Gastroesophageal sphincter (tissue), 4 donors: ENCODE measurements at regions not wholly inside any gene's neighbourhood (a gene's known extent, or its start where the extent isn't known, plus 50 kb on each side); places are given as distances from the start of the nearest gene placed in this dataset.
"Not testable (repeated sequence)": the region's sequence is repeated elsewhere in the genome, so short reads cannot be mapped to it uniquely, and the experiment has no call there.

Experiments
- ATAC-seq: fragments of 150-250 bp; one replicate; pipeline ENCODE4 v1.9.1; 2016; ENCODE audit warnings: mild to moderate bottlenecking, moderate library complexity
- H3K27ac ChIP-seq, 4 donors: fragments of 200-600 bp; sonication (generic) in 3 of 4; 1 replicate in 3 of 4; 2 replicates in 1 of 4; pipeline ENCODE4 v1.5.1; 2016 to 2019
- H3K27me3 ChIP-seq: fragments of 200-600 bp; sonication (generic); one replicate; pipeline ENCODE4 v1.5.1; 2019
- H3K36me3 ChIP-seq, 2 donors: fragments of 200-600 bp; sonication (generic); one replicate each; pipeline ENCODE4 v1.5.1; 2019; ENCODE audit warnings: control low read depth in 1 of 2
- H3K4me1 ChIP-seq, 3 donors: fragments of 200-600 bp; sonication (generic); 1 replicate in 2 of 3; 2 replicates in 1 of 3; pipeline ENCODE4 v1.5.1; 2016 to 2019; ENCODE audit warnings: control low read depth in 2 of 3
- H3K4me3 ChIP-seq, 2 donors: fragments of 200-600 bp; sonication (generic); one replicate each; pipeline ENCODE4 v1.5.1; 2019; ENCODE audit warnings: mild to moderate bottlenecking in 1 of 2, moderate library complexity in 1 of 2
- H3K9me3 ChIP-seq, 3 donors: fragments of 200-600 bp; sonication (generic); one replicate each; pipeline ENCODE4 v1.5.1; 2017 to 2019; ENCODE audit warnings: control low read depth in 2 of 3
- EP300 ChIP-seq: sonication (generic); formaldehyde crosslinking; IDR thresholded peaks from one replicate; pipeline ENCODE4 v1.6.1; 2017; ENCODE audit warnings: antibody characterized with exemption, mild to moderate bottlenecking
- POLR2A ChIP-seq, 2 donors: fragments of 450-650 bp; IDR thresholded peaks; one replicate each; pipeline ENCODE4 v1.6.1; 2017; ENCODE audit warnings: antibody characterized with exemption in 2 of 2, mild to moderate bottlenecking in 2 of 2, moderate library complexity in 1 of 2
- POLR2AphosphoS5 ChIP-seq: sonication (generic); formaldehyde crosslinking; IDR thresholded peaks from one replicate; pipeline ENCODE4 v1.6.1; 2017; ENCODE audit warnings: antibody characterized with exemption
- WGBS, 2 donors: methylation state at CpG; one replicate each; pipeline ENCODE4 v1.1.5; 2018; ENCODE audit warnings: low coverage in 1 of 2; 5-methylcytosine and 5-hydroxymethylcytosine counted together
- TF ChIP-seq, protein P1 (sequence below), 4 experiments: fragments of 200-600 bp in 2 of 4; fragments of 450-650 bp in 2 of 4; sonication (generic) in 1 of 4; IDR thresholded peaks; one replicate each; pipeline ENCODE4 v1.5.1; 2017 to 2019; ENCODE audit warnings: antibody characterized with exemption in 4 of 4, mild to moderate bottlenecking in 2 of 4, moderate library complexity in 2 of 4

GRCh38 chr1:204788470-204788869 is 82.2 kb upstream of the NFASC start:
- no peak for ATAC-seq
- no peaks in the 10 kb centered on the region for H3K4me1 ChIP-seq
- H3K27me3 ChIP-seq = peaks cover 30% of the 10 kb centered on the region
- H3K27ac ChIP-seq = no peak overlapping the region
- no peaks in the 10 kb centered on the region for H3K36me3 ChIP-seq
- no peak overlapping the region for H3K4me3 ChIP-seq
- TF ChIP-seq, protein P1, sequence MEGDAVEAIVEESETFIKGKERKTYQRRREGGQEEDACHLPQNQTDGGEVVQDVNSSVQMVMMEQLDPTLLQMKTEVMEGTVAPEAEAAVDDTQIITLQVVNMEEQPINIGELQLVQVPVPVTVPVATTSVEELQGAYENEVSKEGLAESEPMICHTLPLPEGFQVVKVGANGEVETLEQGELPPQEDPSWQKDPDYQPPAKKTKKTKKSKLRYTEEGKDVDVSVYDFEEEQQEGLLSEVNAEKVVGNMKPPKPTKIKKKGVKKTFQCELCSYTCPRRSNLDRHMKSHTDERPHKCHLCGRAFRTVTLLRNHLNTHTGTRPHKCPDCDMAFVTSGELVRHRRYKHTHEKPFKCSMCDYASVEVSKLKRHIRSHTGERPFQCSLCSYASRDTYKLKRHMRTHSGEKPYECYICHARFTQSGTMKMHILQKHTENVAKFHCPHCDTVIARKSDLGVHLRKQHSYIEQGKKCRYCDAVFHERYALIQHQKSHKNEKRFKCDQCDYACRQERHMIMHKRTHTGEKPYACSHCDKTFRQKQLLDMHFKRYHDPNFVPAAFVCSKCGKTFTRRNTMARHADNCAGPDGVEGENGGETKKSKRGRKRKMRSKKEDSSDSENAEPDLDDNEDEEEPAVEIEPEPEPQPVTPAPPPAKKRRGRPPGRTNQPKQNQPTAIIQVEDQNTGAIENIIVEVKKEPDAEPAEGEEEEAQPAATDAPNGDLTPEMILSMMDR (IDR thresholded peaks at IDR 0.05) = no peak
- no peak for TF ChIP-seq POLR2AphosphoS5
- no peak for TF ChIP-seq EP300
- TF ChIP-seq POLR2A (IDR thresholded peaks at IDR 0.05) = no peak
- no peaks in the 10 kb centered on the region for H3K9me3 ChIP-seq

- Histone ChIP-seq H3K4me1 (no peaks in the 10 kb centered on the region), H3K9me3 (no peaks in the 10 kb centered on the region), H3K4me3 (no peak overlapping the region), H3K36me3 (no peaks in the 10 kb centered on the region), H3K27ac (no peak overlapping the region), H3K27me3 (peaks cover 30% of the 10 kb centered on the region)
- TF ChIP-seq POLR2AphosphoS5 (no peak), POLR2A (IDR thresholded peaks at IDR 0.05) (no peak)
- TF ChIP-seq, protein P1 (IDR thresholded peaks at IDR 0.05) = peak; percentile 41 to 84 (median 64)
- peak; percentile 60 for ATAC-seq
- 8 to 31% methylated on average over 9 to 12 of the region's 15 CpGs for WGBS, 2 donors
These were observed 79.0 kb upstream of the NFASC start for GRCh38 chr1:204791453-204792353.

DNA sequence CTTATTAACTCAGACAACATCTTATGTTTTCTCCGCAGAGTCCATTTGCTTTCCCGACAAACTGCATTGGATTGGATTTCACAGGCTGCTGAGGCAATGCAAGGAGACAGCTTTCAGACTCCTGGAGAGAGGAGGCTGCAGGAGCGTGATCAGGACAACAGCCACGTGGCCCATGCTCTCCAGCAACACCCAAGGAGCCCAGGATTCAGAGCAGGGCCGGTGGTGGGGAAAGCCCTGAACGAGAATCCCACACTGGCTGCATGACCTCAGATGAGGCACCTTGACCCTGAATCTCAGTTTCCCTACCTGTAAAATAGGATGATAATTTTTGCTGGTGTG is 78.3 kb upstream of the NFASC start:
- peaks cover 26% of the 10 kb centered on the region for H3K27me3 ChIP-seq
- TF ChIP-seq, protein P1 (IDR thresholded peaks at IDR 0.05) = no peak
- TF ChIP-seq EP300 (no peak), POLR2A (IDR thresholded peaks at IDR 0.05) (no peak), POLR2AphosphoS5 (no peak)
- H3K4me3 ChIP-seq = no peak overlapping the region
- H3K36me3 ChIP-seq = no peaks in the 10 kb centered on the region
- no peaks in the 10 kb centered on the region for H3K9me3 ChIP-seq
- no peak for ATAC-seq
- H3K27ac ChIP-seq = no peak overlapping the region
- no peaks in the 10 kb centered on the region for H3K4me1 ChIP-seq
- WGBS, 2 donors = 45% methylated on average over 6 of the region's 6 CpGs; no CpG with 5 or more reads in 1 of the 2 donors

GRCh38 chr1:204793259-204793914 is 77.3 kb upstream of the NFASC start:
- Histone ChIP-seq H3K27ac (no peak overlapping the region), H3K27me3 (peaks cover 18% of the 10 kb centered on the region), H3K4me1 (no peaks in the 10 kb centered on the region), H3K9me3 (no peaks in the 10 kb centered on the region), H3K36me3 (no peaks in the 10 kb centered on the region), H3K4me3 (no peak overlapping the region)
- WGBS, 2 donors = 74 to 92% methylated on average over 5 to 7 of the region's 7 CpGs
- ATAC-seq = no peak
- TF ChIP-seq POLR2A (IDR thresholded peaks at IDR 0.05) = no peak
- no peak for TF ChIP-seq EP300
- no peak for TF ChIP-seq POLR2AphosphoS5
- TF ChIP-seq, protein P1 (IDR thresholded peaks at IDR 0.05) = no peak

DNA sequence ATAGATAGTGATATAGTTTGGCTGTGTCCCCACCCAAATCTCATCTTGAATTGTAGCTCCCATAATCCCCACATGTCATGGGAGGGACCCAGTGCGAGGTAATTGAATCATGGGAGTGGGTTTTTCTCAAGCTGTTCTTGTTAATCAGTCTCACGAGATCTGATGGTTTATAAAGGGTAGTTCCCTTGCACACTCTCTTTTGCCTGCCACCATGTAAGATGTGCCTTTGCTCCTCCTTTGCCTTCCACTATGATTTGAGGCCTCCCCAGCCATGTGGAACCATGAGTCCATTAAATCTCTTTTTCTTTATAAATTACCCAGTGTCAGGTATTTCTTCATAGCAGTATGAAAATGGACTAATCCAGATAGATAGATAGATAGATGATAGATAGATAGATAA is 73.8 kb upstream of the NFASC start:
- not testable (repeated sequence) for ATAC-seq, H3K9me3 ChIP-seq, H3K27ac ChIP-seq, H3K36me3 ChIP-seq, H3K4me3 ChIP-seq, H3K4me1 ChIP-seq
- H3K27me3 ChIP-seq = peaks cover 19% of the 10 kb centered on the region
- 88 to 96% methylated on average over 2 of the region's 2 CpGs for WGBS, 2 donors
